ENCODE measurements at regions not wholly inside any gene's neighbourhood (a gene's known extent, or its start where the extent isn't known, plus 50 kb on each side); places are given as distances from the start of the nearest gene placed in this dataset.
A peak's percentile ranks its signal among the peaks of the same experiment; 100 is the strongest.
"Not testable (repeated sequence)": the region's sequence is repeated elsewhere in the genome, so short reads cannot be mapped to it uniquely, and the experiment has no call there.

GRCh38 chr7:115578576-115578975, 452.0 kb downstream of the TFEC start:
- no peak for TF ChIP-seq CTCF (IDR thresholded peaks at IDR 0.05; ENCODE audit: low read depth, low read length)
- H3K4me3 ChIP-seq (ENCODE audit: low read depth, low read length), result no peak overlapping the region
- in situ Hi-C loops (cut with HindIII; ENCODE audit: low sequenced_read_pairs), result no loop called here
- DNase-seq (ENCODE audit: low read depth, low spot score), result no peak

GRCh38 chr7:115574681-115575291, 455.8 kb downstream of the TFEC start:
- no peak overlapping the region for H3K4me3 ChIP-seq (ENCODE audit: low read depth, low read length)
- in situ Hi-C loops (cut with HindIII; ENCODE audit: low sequenced_read_pairs), result no loop called here
- no peak for TF ChIP-seq CTCF (IDR thresholded peaks at IDR 0.05; ENCODE audit: low read depth, low read length)
- no peak for DNase-seq (ENCODE audit: low read depth, low spot score)

GRCh38 chr7:115572111-115572510, 458.5 kb downstream of the TFEC start:
- DNase-seq (ENCODE audit: low read depth, low spot score), result no peak
- in situ Hi-C loops (cut with HindIII; ENCODE audit: low sequenced_read_pairs), result no loop called here
- no peak overlapping the region for H3K4me3 ChIP-seq (ENCODE audit: low read depth, low read length)
- TF ChIP-seq CTCF (IDR thresholded peaks at IDR 0.05; ENCODE audit: low read depth, low read length), result no peak

GRCh38 chr7:115561335-115562110, 469.0 kb downstream of the TFEC start:
- DNase-seq (ENCODE audit: low read depth, low spot score), result peak; percentile 91
- TF ChIP-seq CTCF (IDR thresholded peaks at IDR 0.05; ENCODE audit: low read depth, low read length), result peak; percentile 18
- in situ Hi-C loops (cut with HindIII; ENCODE audit: low sequenced_read_pairs), result no loop called here
- no peak overlapping the region for H3K4me3 ChIP-seq (ENCODE audit: low read depth, low read length)

GRCh38 chr7:115559877-115560276, 470.7 kb downstream of the TFEC start:
- no peak overlapping the region for H3K4me3 ChIP-seq (ENCODE audit: low read depth, low read length)
- DNase-seq (ENCODE audit: low read depth, low spot score), result no peak
- no peak for TF ChIP-seq CTCF (IDR thresholded peaks at IDR 0.05; ENCODE audit: low read depth, low read length)
- in situ Hi-C loops (cut with HindIII; ENCODE audit: low sequenced_read_pairs), result no loop called here

- no peak overlapping the region for H3K4me3 ChIP-seq (ENCODE audit: low read depth, low read length)
- in situ Hi-C loops (cut with HindIII; ENCODE audit: low sequenced_read_pairs), result no loop called here
- TF ChIP-seq CTCF (IDR thresholded peaks at IDR 0.05; ENCODE audit: low read depth, low read length), result no peak
- DNase-seq (ENCODE audit: low read depth, low spot score), result peak; percentile 39
Measured at GRCh38 chr7:115558161-115558560, 472.4 kb downstream of the TFEC start.

- H3K4me3 ChIP-seq (ENCODE audit: low read depth, low read length); DNase-seq (ENCODE audit: low read depth, low spot score); in situ Hi-C loops (cut with HindIII; ENCODE audit: low sequenced_read_pairs): not testable (repeated sequence)
Measured at GRCh38 chr7:115557296-115557695, 473.3 kb downstream of the TFEC start.
